ENCODE measurements at regions not wholly inside any gene's neighbourhood (a gene's known extent, or its start where the extent isn't known, plus 50 kb on each side); places are given as distances from the start of the nearest gene placed in this dataset.

GRCh38 chr10:91570220-91570619 is 62.7 kb downstream of the PPP1R3C start:
- POLR2A ChIA-PET, result no interaction called here
- CTCF ChIA-PET (ENCODE audit: low intra/inter-chr PET ratio, low total read pairs), result no interaction called here

GRCh38 chr10:91569522-91569921 is 63.3 kb downstream of the PPP1R3C start:
- Histone ChIP-seq H3K27ac (ENCODE audit: extremely low read length, insufficient read depth, low read length) (no peak overlapping the region), H4K20me1 (ENCODE audit: insufficient read depth, low read length) (no peaks in the 10 kb centered on the region), H3K79me2 (ENCODE audit: insufficient read depth, low read length) (no peaks in the 10 kb centered on the region), H3K4me3 (replicated peaks in 1 of 3; ENCODE audit: insufficient read depth in 1 of 3, low read depth in 2 of 3, low read length in 3 of 3) (no peak overlapping the region), H3K36me3 (replicated peaks in 1 of 2; ENCODE audit: control insufficient read depth in 1 of 2, insufficient read depth in 2 of 2, low read length in 2 of 2) (no peaks in the 10 kb centered on the region), H2AFZ (ENCODE audit: low read length) (no peak overlapping the region), H3K27me3 (ENCODE audit: control insufficient read depth in 1 of 2, insufficient read depth in 2 of 2, low read length in 2 of 2) (no peaks in the 10 kb centered on the region), H3K9me3 (ENCODE audit: low read length) (no peaks in the 10 kb centered on the region), H3K4me2 (ENCODE audit: low read depth, low read length) (no peak overlapping the region), H3K4me1 (ENCODE audit: insufficient read depth, low read length) (peaks cover 5% of the 10 kb centered on the region; the same call in 1 of the 2 replicates), H3K9ac (ENCODE audit: insufficient read depth, low read depth, low read length) (no peak overlapping the region)
- BruUV-seq (replicated peaks), result no TSS peak
- in situ Hi-C loops (cut with HindIII; ENCODE audit: extremely low pct_ligation_motif_present, low pct_unique_long_range_greater_than_20kb) (no loop called here), intact Hi-C loops (cut with micrococcal nuclease; ENCODE audit: unreplicated experiment) (no loop called here)
- ATAC-seq (no peak), FAIRE-seq (no peak), DNase-seq (ENCODE audit: low spot score) (no peak)
- POLR2A ChIA-PET, result no interaction called here
- CTCF ChIA-PET (ENCODE audit: low intra/inter-chr PET ratio, low total read pairs), result no interaction called here
- TF ChIP-seq SPEN (CRISPR knock-in tag; IDR thresholded peaks at IDR 0.05; ENCODE audit: low read depth) (no peak), ZNF557 (CRISPR knock-in tag; IDR thresholded peaks at IDR 0.05) (no peak), NFIC (IDR thresholded peaks at IDR 0.05; ENCODE audit: low read length) (no peak), ZBTB38 (CRISPR knock-in tag; IDR thresholded peaks at IDR 0.05) (no peak), IKZF1 (IDR thresholded peaks at IDR 0.05) (no peak), ZNF776 (CRISPR knock-in tag; IDR thresholded peaks at IDR 0.05) (no peak), GATA4 (IDR thresholded peaks at IDR 0.05; ENCODE audit: borderline replicate concordance, low read depth) (no peak), ZNF543 (CRISPR knock-in tag; IDR thresholded peaks at IDR 0.05) (no peak), EZH2 (conservative IDR thresholded peaks at IDR 0.05; ENCODE audit: low read depth, low read length) (no peak), ZC3H4 (CRISPR knock-in tag; IDR thresholded peaks at IDR 0.05; ENCODE audit: borderline replicate concordance) (no peak), ZFAT (CRISPR knock-in tag; conservative IDR thresholded peaks at IDR 0.05) (no peak), ARNT (IDR thresholded peaks at IDR 0.05) (no peak), ZNF138 (CRISPR knock-in tag; IDR thresholded peaks at IDR 0.05; ENCODE audit: low read depth) (no peak)
- TF ChIP-seq, protein P1, sequence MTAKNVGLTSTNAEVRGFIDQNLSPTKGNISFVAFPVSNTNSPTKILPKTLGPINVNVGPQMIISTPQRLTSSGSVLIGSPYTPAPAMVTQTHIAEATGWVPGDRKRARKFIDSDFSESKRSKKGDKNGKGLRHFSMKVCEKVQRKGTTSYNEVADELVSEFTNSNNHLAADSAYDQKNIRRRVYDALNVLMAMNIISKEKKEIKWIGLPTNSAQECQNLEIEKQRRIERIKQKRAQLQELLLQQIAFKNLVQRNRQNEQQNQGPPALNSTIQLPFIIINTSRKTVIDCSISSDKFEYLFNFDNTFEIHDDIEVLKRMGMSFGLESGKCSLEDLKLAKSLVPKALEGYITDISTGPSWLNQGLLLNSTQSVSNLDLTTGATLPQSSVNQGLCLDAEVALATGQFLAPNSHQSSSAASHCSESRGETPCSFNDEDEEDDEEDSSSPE (CRISPR knock-in tag; IDR thresholded peaks at IDR 0.05), result no peak
- TF ChIP-seq, protein P2, sequence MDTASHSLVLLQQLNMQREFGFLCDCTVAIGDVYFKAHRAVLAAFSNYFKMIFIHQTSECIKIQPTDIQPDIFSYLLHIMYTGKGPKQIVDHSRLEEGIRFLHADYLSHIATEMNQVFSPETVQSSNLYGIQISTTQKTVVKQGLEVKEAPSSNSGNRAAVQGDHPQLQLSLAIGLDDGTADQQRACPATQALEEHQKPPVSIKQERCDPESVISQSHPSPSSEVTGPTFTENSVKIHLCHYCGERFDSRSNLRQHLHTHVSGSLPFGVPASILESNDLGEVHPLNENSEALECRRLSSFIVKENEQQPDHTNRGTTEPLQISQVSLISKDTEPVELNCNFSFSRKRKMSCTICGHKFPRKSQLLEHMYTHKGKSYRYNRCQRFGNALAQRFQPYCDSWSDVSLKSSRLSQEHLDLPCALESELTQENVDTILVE (CRISPR knock-in tag; IDR thresholded peaks at IDR 0.05), result no peak
- TF ChIP-seq, protein P3, sequence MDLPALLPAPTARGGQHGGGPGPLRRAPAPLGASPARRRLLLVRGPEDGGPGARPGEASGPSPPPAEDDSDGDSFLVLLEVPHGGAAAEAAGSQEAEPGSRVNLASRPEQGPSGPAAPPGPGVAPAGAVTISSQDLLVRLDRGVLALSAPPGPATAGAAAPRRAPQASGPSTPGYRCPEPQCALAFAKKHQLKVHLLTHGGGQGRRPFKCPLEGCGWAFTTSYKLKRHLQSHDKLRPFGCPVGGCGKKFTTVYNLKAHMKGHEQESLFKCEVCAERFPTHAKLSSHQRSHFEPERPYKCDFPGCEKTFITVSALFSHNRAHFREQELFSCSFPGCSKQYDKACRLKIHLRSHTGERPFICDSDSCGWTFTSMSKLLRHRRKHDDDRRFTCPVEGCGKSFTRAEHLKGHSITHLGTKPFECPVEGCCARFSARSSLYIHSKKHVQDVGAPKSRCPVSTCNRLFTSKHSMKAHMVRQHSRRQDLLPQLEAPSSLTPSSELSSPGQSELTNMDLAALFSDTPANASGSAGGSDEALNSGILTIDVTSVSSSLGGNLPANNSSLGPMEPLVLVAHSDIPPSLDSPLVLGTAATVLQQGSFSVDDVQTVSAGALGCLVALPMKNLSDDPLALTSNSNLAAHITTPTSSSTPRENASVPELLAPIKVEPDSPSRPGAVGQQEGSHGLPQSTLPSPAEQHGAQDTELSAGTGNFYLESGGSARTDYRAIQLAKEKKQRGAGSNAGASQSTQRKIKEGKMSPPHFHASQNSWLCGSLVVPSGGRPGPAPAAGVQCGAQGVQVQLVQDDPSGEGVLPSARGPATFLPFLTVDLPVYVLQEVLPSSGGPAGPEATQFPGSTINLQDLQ (CRISPR knock-in tag; IDR thresholded peaks at IDR 0.05), result no peak

More at GRCh38 chr10:91570220-91570619, 62.7 kb downstream of the PPP1R3C start:
- TF ChIP-seq ARID2 (CRISPR knock-in tag; IDR thresholded peaks at IDR 0.05; ENCODE audit: borderline replicate concordance), result no peak
- TF ChIP-seq ZSCAN20 (CRISPR knock-in tag; IDR thresholded peaks at IDR 0.05; ENCODE audit: borderline replicate concordance), result no peak
- no peak for TF ChIP-seq GZF1 (CRISPR knock-in tag; IDR thresholded peaks at IDR 0.05)
- TF ChIP-seq STAT5B (CRISPR knock-in tag; IDR thresholded peaks at IDR 0.05), result no peak
- no peak for TF ChIP-seq U2AF2 (IDR thresholded peaks at IDR 0.05; ENCODE audit: low read depth, low read length)
- no peak for ATAC-seq
- Histone ChIP-seq H3K9me3 (ENCODE audit: low read length) (no peaks in the 10 kb centered on the region), H3K4me3 (replicated peaks in 1 of 3; ENCODE audit: insufficient read depth in 1 of 3, low read depth in 2 of 3, low read length in 3 of 3) (no peak overlapping the region), H3K79me2 (ENCODE audit: insufficient read depth, low read length) (no peaks in the 10 kb centered on the region), H3K9ac (ENCODE audit: insufficient read depth, low read depth, low read length) (no peak overlapping the region), H3K4me2 (ENCODE audit: low read depth, low read length) (no peak overlapping the region), H4K20me1 (ENCODE audit: insufficient read depth, low read length) (no peaks in the 10 kb centered on the region), H3K27me3 (ENCODE audit: control insufficient read depth in 1 of 2, insufficient read depth in 2 of 2, low read length in 2 of 2) (no peaks in the 10 kb centered on the region), H3K4me1 (ENCODE audit: insufficient read depth, low read length) (peaks cover 5% of the 10 kb centered on the region; the same call in 1 of the 2 replicates), H3K27ac (ENCODE audit: extremely low read length, insufficient read depth, low read length) (no peak overlapping the region), H2AFZ (ENCODE audit: low read length) (no peak overlapping the region), H3K36me3 (replicated peaks in 1 of 2; ENCODE audit: control insufficient read depth in 1 of 2, insufficient read depth in 2 of 2, low read length in 2 of 2) (no peaks in the 10 kb centered on the region)
- in situ Hi-C loops (cut with HindIII; ENCODE audit: extremely low pct_ligation_motif_present, low pct_unique_long_range_greater_than_20kb) (no loop called here), intact Hi-C loops (cut with micrococcal nuclease; ENCODE audit: unreplicated experiment) (no loop called here)
- 52% methylated on average over 3 of the region's 3 CpGs for WGBS (ENCODE audit: low lambda C conversion rate)
- no peak for DNase-seq (ENCODE audit: low spot score)
- FAIRE-seq, result no peak
- no TSS peak for BruUV-seq (replicated peaks)
